A549 (cell line): ENCODE measurements at regions not wholly inside any gene's neighbourhood (a gene's known extent, or its start where the extent isn't known, plus 50 kb on each side); places are given as distances from the start of the nearest gene placed in this dataset.

Source experiments
- ATAC-seq, 2 experiments: fragments of 200-7000 bp in 1 of 2; fragments of >200 bp in 1 of 2; cut with Nextera tagmentation in 1 of 2; cut with Tn5 transposase in 1 of 2; 3 replicates each; pipeline versions ENCODE4 v1.8.0 to v1.9.1; 2018 to 2020; ENCODE audit warnings: mild to moderate bottlenecking in 1 of 2, moderate library complexity in 1 of 2
- CTCF ChIA-PET: fragments of 300-600 bp; sonication (Branson Sonifier 250); formaldehyde crosslinking; extraction: SDS; loops from one replicate; lab custom pipeline; 2021; ENCODE audit warnings: antibody characterized with exemption, inconsistent platforms; lab: Yijun Ruan, JAX
- POLR2A ChIA-PET: fragments of 350-600 bp; formaldehyde crosslinking; extraction: SDS; loops from one replicate; lab custom pipeline; 2021; ENCODE audit warnings: antibody characterized with exemption, inconsistent platforms; lab: Yijun Ruan, JAX
- DNase-seq, 2 experiments: peaks; one replicate each; pipeline versions ENCODE4 v3.0.0 to v3.0.0-alpha.2; 2011 to 2016; ENCODE audit warnings: low read depth in 1 of 2, low spot score in 1 of 2
- FAIRE-seq: peaks from 2 replicates; lab custom pipeline; 2011; peaks lifted over from hg19 to GRCh38; lab: Jason Lieb, UNC
- H3K27ac ChIP-seq, 2 experiments: fragments of >200 bp; sonication (Bioruptor Twin); formaldehyde crosslinking; 3 replicates each; pipeline ENCODE4 v1.5.1; 2016 to 2017
- H3K4me1 ChIP-seq: fragments of >200 bp; sonication (Bioruptor Twin); formaldehyde crosslinking; 3 replicates; pipeline ENCODE4 v1.6.1; 2016
- H3K4me2 ChIP-seq: fragments of >200 bp; sonication (Bioruptor Twin); formaldehyde crosslinking; 3 replicates; pipeline ENCODE4 v1.6.1; 2016
- H3K4me3 ChIP-seq: fragments of >200 bp; sonication (Bioruptor Twin); formaldehyde crosslinking; 3 replicates; pipeline ENCODE4 v1.5.1; 2016
- H3K9me3 ChIP-seq: fragments of >200 bp; sonication (Bioruptor Twin); formaldehyde crosslinking; 3 replicates; pipeline ENCODE4 v1.6.1; 2016
- BCL3 ChIP-seq: fragments of >200 bp; sonication (Bioruptor Twin); formaldehyde crosslinking; IDR thresholded peaks from 3 replicates; pipeline ENCODE4 v1.6.1; 2016
- CTCF ChIP-seq: fragments of >200 bp; sonication (Bioruptor Twin); formaldehyde crosslinking; IDR thresholded peaks from 3 replicates; pipeline ENCODE4 v1.5.1; 2016
- HEYL ChIP-seq: fragments of 250-450 bp; sonication (Bioruptor Pico); IDR thresholded peaks from 2 replicates; pipeline ENCODE4 v1.8.0; 2021; ENCODE audit warnings: mild to moderate bottlenecking, moderate library complexity
- HMGXB4 ChIP-seq: fragments of 250-450 bp; sonication (Bioruptor Pico); IDR thresholded peaks from 2 replicates; pipeline ENCODE4 v1.5.0; 2021; ENCODE audit warnings: mild to moderate bottlenecking, moderate library complexity, borderline replicate concordance
- HOXB5 ChIP-seq: fragments of 250-450 bp; sonication (Bioruptor Pico); IDR thresholded peaks from 2 replicates; pipeline ENCODE4 v1.5.0; 2020; ENCODE audit warnings: mild to moderate bottlenecking, moderate library complexity
- KDM1A ChIP-seq: fragments of 200-600 bp; sonication (generic); IDR thresholded peaks from 2 replicates; pipeline ENCODE4 v1.6.1; 2016; ENCODE audit warnings: low read depth, mild to moderate bottlenecking
- KDM5A ChIP-seq: fragments of 200-600 bp; sonication (generic); IDR thresholded peaks from 2 replicates; pipeline ENCODE4 v1.6.1; 2016; ENCODE audit warnings: antibody characterized with exemption, mild to moderate bottlenecking
- MAX ChIP-seq: IDR thresholded peaks from 2 replicates; pipeline ENCODE4 v1.6.1; 2012
- MAZ ChIP-seq: fragments of 150-350 bp; IDR thresholded peaks from 2 replicates; pipeline ENCODE4 v1.6.1; 2014; ENCODE audit warnings: antibody characterized with exemption, low read depth, low read length, borderline replicate concordance
- MYC ChIP-seq: IDR thresholded peaks from 2 replicates; pipeline ENCODE4 v1.6.1; 2012; ENCODE audit warnings: mild to moderate bottlenecking, inconsistent platforms, low read length, improper control_type of control experiment, borderline replicate concordance
- NFE2L2 ChIP-seq: fragments of 150-350 bp; conservative IDR thresholded peaks from 2 replicates; pipeline ENCODE4 v1.6.1; 2014; ENCODE audit warnings: low read length
- NPAS2 ChIP-seq: fragments of 250-450 bp; sonication (Bioruptor Pico); IDR thresholded peaks from 2 replicates; pipeline ENCODE4 v1.8.0; 2022; ENCODE audit warnings: mild to moderate bottlenecking, moderate library complexity, borderline replicate concordance
- NR3C1 ChIP-seq: fragments of >200 bp; sonication (Bioruptor Twin); formaldehyde crosslinking; IDR thresholded peaks from 3 replicates; pipeline ENCODE4 v1.6.1; 2017
- PBX3 ChIP-seq: IDR thresholded peaks from 2 replicates; pipeline ENCODE4 v1.6.1; 2012
- RARB ChIP-seq: fragments of 250-450 bp; sonication (Bioruptor Pico); IDR thresholded peaks from 2 replicates; pipeline ENCODE4 v1.8.0; 2021; ENCODE audit warnings: mild to moderate bottlenecking, moderate library complexity
- RCOR1 ChIP-seq: fragments of 150-350 bp; IDR thresholded peaks from 2 replicates; pipeline ENCODE4 v1.6.1; 2014; ENCODE audit warnings: antibody characterized with exemption, low read length, low read depth
- RFX5 ChIP-seq: fragments of 450-650 bp; IDR thresholded peaks from 2 replicates; pipeline ENCODE4 v1.7.1; 2014; ENCODE audit warnings: antibody characterized with exemption, mild to moderate bottlenecking, moderate library complexity
- TFCP2L1 ChIP-seq: fragments of 250-450 bp; sonication (Bioruptor Pico); IDR thresholded peaks from 2 replicates; pipeline ENCODE4 v1.5.0; 2021; ENCODE audit warnings: mild to moderate bottlenecking
- TP53 ChIP-seq: fragments of 250-450 bp; sonication (Bioruptor Pico); IDR thresholded peaks from 2 replicates; pipeline ENCODE4 v1.5.0; 2021; ENCODE audit warnings: mild to moderate bottlenecking, moderate library complexity
- ZC3H11A ChIP-seq: fragments of 450-650 bp; IDR thresholded peaks from 2 replicates; pipeline ENCODE4 v1.6.1; 2014; ENCODE audit warnings: antibody characterized with exemption, mild to moderate bottlenecking
- ZNF302 ChIP-seq: fragments of 250-450 bp; sonication (Bioruptor Pico); IDR thresholded peaks from 2 replicates; pipeline ENCODE4 v1.9.0; 2021; ENCODE audit warnings: inconsistent platforms, mild to moderate bottlenecking, moderate library complexity
- ZSCAN20 ChIP-seq: fragments of 250-450 bp; sonication (Bioruptor Pico); IDR thresholded peaks from 2 replicates; pipeline ENCODE4 v1.8.0; 2022; ENCODE audit warnings: mild to moderate bottlenecking, moderate library complexity
- WGBS: methylation state at CpG from one replicate; pipeline ENCODE4 v1.1.6; 2017; ENCODE audit errors: missing lambda C conversion rate; 5-methylcytosine and 5-hydroxymethylcytosine counted together

GRCh38 chr21:15604413-15604812 lies 125.4 kb upstream of the USP25 start:
- H3K4me2 ChIP-seq: peak overlapping the region; percentile 36; the same call in 1 of the 3 replicates
- H3K4me3 ChIP-seq: no peak overlapping the region
- H3K9me3 ChIP-seq: no peaks in the 10 kb centered on the region
- peak in 1 of 2 experiments; percentile 65 for DNase-seq
- 12% methylated on average over 2 of the region's 2 CpGs for WGBS
- 0 out of 6 replicates have a peak overlapping the region, but pooled peaks of 1 of the 2 experiments have one; percentile 43 for H3K27ac ChIP-seq
- 0 out of 3 replicates have a peak, but pooled peaks cover 7% of the 10 kb centered on the region for H3K4me1 ChIP-seq
- no peak for ATAC-seq
- POLR2A ChIA-PET: no interaction called here
- FAIRE-seq: no peak
- no peak for TF ChIP-seq NPAS2 (CRISPR knock-in tag)
- TF ChIP-seq CTCF: no peak
- TF ChIP-seq MYC: no peak
- no peak for TF ChIP-seq HEYL (CRISPR knock-in tag)
- TF ChIP-seq MAX: no peak
- no peak for TF ChIP-seq TFCP2L1 (CRISPR knock-in tag)
- no peak for TF ChIP-seq MAZ
- no peak for TF ChIP-seq RARB (CRISPR knock-in tag)
- TF ChIP-seq, all 56 proteins: peak for 0
- CTCF ChIA-PET: interaction anchor here (0.5 kb wide), 1 partner anchor 762 kb away, joined by 3 read pairs; no protein-coding TSS in a partner anchor

- ATAC-seq: no peak
- Histone ChIP-seq H3K27ac (no peak overlapping the region), H3K4me3 (no peak overlapping the region), H3K4me1 (peaks cover 8% of the 10 kb centered on the region; the same call in 2 of the 3 replicates), H3K4me2 (no peak overlapping the region), H3K9me3 (no peaks in the 10 kb centered on the region)
- FAIRE-seq: no peak
- ChIA-PET POLR2A (no interaction called here), CTCF (interaction anchor here (0.6 kb wide), 1 partner anchor 28 kb away, joined by 3 read pairs; no protein-coding TSS in a partner anchor)
- 73% methylated on average over 1 of the region's 1 CpG for WGBS
- DNase-seq: no peak
- TF ChIP-seq NFE2L2 (no peak), PBX3 (no peak), NR3C1 (no peak), TP53 (no peak), HMGXB4 (CRISPR knock-in tag) (no peak), BCL3 (no peak), RFX5 (no peak), ZSCAN20 (CRISPR knock-in tag) (no peak), HOXB5 (CRISPR knock-in tag) (no peak), RCOR1 (no peak), ZC3H11A (no peak), ZNF302 (CRISPR knock-in tag) (no peak), KDM1A (no peak), KDM5A (no peak)
Measured at GRCh38 chr21:15614766-15615165, 115.0 kb upstream of the USP25 start.
